ENCODE measurements at regions not wholly inside any gene's neighbourhood (a gene's known extent, or its start where the extent isn't known, plus 50 kb on each side); places are given as distances from the start of the nearest gene placed in this dataset.

- H3K36me3 Mint-ChIP-seq, result no peaks in the 10 kb centered on the region
- H3K4me1 Mint-ChIP-seq, result no peaks in the 10 kb centered on the region
- H3K9me3 Mint-ChIP-seq, result no peaks in the 10 kb centered on the region
- H3K27me3 Mint-ChIP-seq, result no peaks in the 10 kb centered on the region
- H3K27ac Mint-ChIP-seq, result no peak overlapping the region
- no peak overlapping the region for H3K4me3 Mint-ChIP-seq
- no peak for DNase-seq
These were observed 61.7 kb downstream of the NR2F1 start for GRCh38 chr5:93644760-93645159.
